IPS-15b (cell line): ENCODE measurements at regions not wholly inside any gene's neighbourhood (a gene's known extent, or its start where the extent isn't known, plus 50 kb on each side); places are given as distances from the start of the nearest gene placed in this dataset.

Experiments used
- H3K27me3 ChIP-seq: one replicate; pipeline ENCODE4 v1.6.1; 2013; ENCODE audit warnings: low read length; ENCODE audit not compliant: control insufficient read depth, insufficient read depth
- H3K36me3 ChIP-seq: one replicate; pipeline ENCODE4 v1.6.1; 2013; ENCODE audit warnings: low read length; ENCODE audit not compliant: control insufficient read depth, insufficient read depth
- H3K4me1 ChIP-seq: one replicate; pipeline ENCODE4 v1.6.1; 2013; ENCODE audit warnings: mild to moderate bottlenecking, low read length; ENCODE audit not compliant: control insufficient read depth, insufficient read depth
- H3K4me3 ChIP-seq: one replicate; pipeline ENCODE4 v1.5.1; 2013; ENCODE audit warnings: low read depth, low read length
- H3K9ac ChIP-seq: one replicate; pipeline ENCODE4 v1.6.1; 2013; ENCODE audit warnings: low read depth, mild to moderate bottlenecking, low read length
- H3K9me3 ChIP-seq: one replicate; pipeline ENCODE4 v1.6.1; 2013; ENCODE audit warnings: mild to moderate bottlenecking, low read length; ENCODE audit not compliant: control insufficient read depth, insufficient read depth

DNA sequence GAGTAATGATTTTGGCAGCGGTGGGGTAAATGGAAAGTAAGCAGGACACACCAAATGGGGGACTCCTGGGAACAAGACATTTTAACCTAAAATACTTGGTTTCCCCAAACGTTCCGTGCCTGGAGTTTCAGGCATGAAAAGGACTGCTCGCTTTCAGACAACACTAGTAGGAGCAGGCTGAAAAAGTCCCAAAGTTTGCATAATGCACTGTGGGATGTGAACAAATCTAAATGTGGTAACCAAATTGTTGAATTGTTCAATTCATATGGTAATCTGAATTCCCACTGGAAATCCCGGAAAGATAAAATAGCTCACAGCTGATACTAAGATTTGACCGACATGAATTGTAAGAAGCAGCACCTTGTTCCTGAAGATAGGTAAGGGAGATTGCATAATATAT lies 467.2 kb upstream of the ARGLU1 start:
- Histone ChIP-seq H3K4me1 (peaks cover 3% of the 10 kb centered on the region), H3K27me3 (no peaks in the 10 kb centered on the region), H3K9me3 (no peaks in the 10 kb centered on the region), H3K9ac (no peak overlapping the region), H3K4me3 (no peak overlapping the region), H3K36me3 (no peaks in the 10 kb centered on the region)

DNA sequence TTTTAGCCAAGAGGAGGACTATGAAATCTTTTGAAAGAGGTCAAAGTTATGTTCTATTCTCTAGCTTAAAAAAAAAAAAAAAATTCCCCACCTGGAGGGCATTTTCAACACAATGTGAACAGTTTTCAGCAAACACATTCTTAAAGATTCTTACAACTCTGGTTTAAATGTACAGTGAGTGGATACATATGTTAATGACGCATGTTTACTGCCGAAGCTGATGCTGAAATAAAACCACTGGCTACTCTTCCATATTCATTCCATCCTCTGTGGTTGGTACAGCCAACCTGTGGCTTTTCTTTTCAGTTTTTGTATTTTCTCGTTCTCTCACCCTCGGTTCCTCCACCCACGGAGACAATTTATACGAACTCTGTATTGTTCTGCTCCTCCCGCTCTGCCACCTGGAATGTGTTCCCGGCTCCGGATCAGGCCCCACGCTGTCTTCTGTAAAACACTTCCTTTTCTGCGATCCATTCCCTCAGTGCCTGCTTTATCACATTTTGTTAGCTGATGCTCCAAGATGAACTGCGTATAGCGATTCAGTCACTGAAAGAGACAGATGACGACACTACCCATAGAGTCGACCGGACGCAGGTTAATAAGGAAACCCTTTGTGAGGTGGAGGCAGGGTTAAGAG lies 466.4 kb upstream of the ARGLU1 start:
- H3K9me3 ChIP-seq, result no peaks in the 10 kb centered on the region
- peaks cover 3% of the 10 kb centered on the region for H3K4me1 ChIP-seq
- H3K4me3 ChIP-seq, result no peak overlapping the region
- no peaks in the 10 kb centered on the region for H3K36me3 ChIP-seq
- no peaks in the 10 kb centered on the region for H3K27me3 ChIP-seq
- no peak overlapping the region for H3K9ac ChIP-seq

DNA sequence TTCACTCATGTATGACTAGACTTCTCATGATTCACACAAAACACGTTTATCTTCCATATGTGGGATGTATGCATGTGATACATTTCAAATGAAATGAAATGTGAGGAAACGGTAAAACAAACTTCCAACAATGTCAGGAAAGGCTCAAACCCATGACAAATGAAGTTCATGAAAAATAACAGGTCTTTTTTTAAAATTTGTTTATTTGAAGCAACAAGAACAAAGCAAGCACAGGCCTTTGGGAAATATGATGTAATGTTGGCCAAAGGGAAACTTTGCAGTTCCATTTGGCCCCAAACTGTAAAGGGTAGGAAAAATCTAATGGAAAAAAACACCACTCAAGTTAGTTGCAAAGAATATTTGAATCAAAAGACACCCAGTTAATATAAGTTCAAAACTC lies 463.8 kb upstream of the ARGLU1 start:
- Histone ChIP-seq H3K9ac (no peak overlapping the region), H3K4me1 (peaks cover 3% of the 10 kb centered on the region), H3K9me3 (no peaks in the 10 kb centered on the region), H3K27me3 (no peaks in the 10 kb centered on the region), H3K36me3 (no peaks in the 10 kb centered on the region), H3K4me3 (no peak overlapping the region)

DNA sequence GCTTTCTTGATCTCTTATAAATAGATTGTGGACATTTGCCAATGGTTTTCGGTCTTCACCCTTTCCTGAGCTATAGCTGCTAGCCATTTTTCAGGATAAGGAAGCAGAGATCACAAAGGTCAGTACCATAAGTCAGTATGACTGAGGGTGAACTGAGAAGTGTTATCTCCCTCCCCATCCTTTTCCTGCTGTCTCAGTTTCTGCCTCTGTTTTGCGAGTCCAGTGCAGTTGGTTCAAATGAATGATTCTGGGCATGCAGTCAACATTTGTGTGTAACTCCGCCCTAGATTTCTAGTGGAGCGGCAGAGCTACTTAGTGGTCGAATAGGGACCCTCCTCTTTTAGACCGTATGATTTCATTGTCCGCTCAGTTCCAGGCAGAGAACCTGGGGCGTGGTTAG lies 460.8 kb upstream of the ARGLU1 start:
- H3K4me3 ChIP-seq, result no peak overlapping the region
- no peaks in the 10 kb centered on the region for H3K36me3 ChIP-seq
- no peak overlapping the region for H3K9ac ChIP-seq
- no peaks in the 10 kb centered on the region for H3K9me3 ChIP-seq
- H3K27me3 ChIP-seq, result no peaks in the 10 kb centered on the region
- no peaks in the 10 kb centered on the region for H3K4me1 ChIP-seq

GRCh38 chr13:107025991-107026390 lies 458.1 kb upstream of the ARGLU1 start:
- H3K9me3 ChIP-seq, result no peaks in the 10 kb centered on the region
- H3K27me3 ChIP-seq, result no peaks in the 10 kb centered on the region
- H3K36me3 ChIP-seq, result no peaks in the 10 kb centered on the region
- H3K4me3 ChIP-seq, result no peak overlapping the region
- no peak overlapping the region for H3K9ac ChIP-seq
- no peaks in the 10 kb centered on the region for H3K4me1 ChIP-seq

GRCh38 chr13:107023335-107023734 lies 455.4 kb upstream of the ARGLU1 start:
- H3K36me3 ChIP-seq, result no peaks in the 10 kb centered on the region
- no peak overlapping the region for H3K4me3 ChIP-seq
- no peaks in the 10 kb centered on the region for H3K4me1 ChIP-seq
- no peaks in the 10 kb centered on the region for H3K9me3 ChIP-seq
- no peak overlapping the region for H3K9ac ChIP-seq
- H3K27me3 ChIP-seq, result no peaks in the 10 kb centered on the region

GRCh38 chr13:107020393-107020792 lies 452.5 kb upstream of the ARGLU1 start:
- no peaks in the 10 kb centered on the region for H3K9me3 ChIP-seq
- H3K4me3 ChIP-seq, result no peak overlapping the region
- no peaks in the 10 kb centered on the region for H3K4me1 ChIP-seq
- H3K9ac ChIP-seq, result no peak overlapping the region
- H3K27me3 ChIP-seq, result no peaks in the 10 kb centered on the region
- H3K36me3 ChIP-seq, result no peaks in the 10 kb centered on the region

- Histone ChIP-seq H3K27me3 (no peaks in the 10 kb centered on the region), H3K36me3 (no peaks in the 10 kb centered on the region), H3K4me1 (no peaks in the 10 kb centered on the region), H3K9ac (no peak overlapping the region), H3K9me3 (no peaks in the 10 kb centered on the region), H3K4me3 (no peak overlapping the region)
Observed at GRCh38 chr13:107018285-107018684, 450.3 kb upstream of the ARGLU1 start.

GRCh38 chr13:107006661-107007060 lies 438.7 kb upstream of the ARGLU1 start:
- Histone ChIP-seq H3K4me3 (no peak overlapping the region), H3K9ac (no peak overlapping the region), H3K9me3 (no peaks in the 10 kb centered on the region), H3K4me1 (no peaks in the 10 kb centered on the region), H3K36me3 (no peaks in the 10 kb centered on the region), H3K27me3 (no peaks in the 10 kb centered on the region)

DNA sequence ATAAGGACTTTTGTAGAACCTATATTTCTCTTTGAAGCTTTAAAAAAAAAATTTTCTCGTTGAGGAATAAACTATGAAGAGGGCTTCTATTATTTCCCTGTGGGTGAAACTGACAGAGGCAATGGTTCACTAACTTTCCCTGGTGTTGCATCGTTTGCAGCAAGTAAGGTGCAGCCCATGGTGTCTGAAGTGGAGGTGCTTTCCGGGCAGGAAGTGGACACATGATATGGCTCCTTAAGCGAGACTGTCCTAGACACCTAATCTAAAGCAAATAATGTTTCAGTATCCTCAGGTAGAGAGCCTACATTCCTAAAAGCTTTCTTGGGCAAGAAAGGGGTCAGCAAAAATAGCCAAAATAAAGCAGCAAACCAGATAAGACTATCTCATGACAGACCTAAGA lies 437.6 kb upstream of the ARGLU1 start:
- Histone ChIP-seq H3K9me3 (no peaks in the 10 kb centered on the region), H3K4me1 (no peaks in the 10 kb centered on the region), H3K9ac (no peak overlapping the region), H3K27me3 (no peaks in the 10 kb centered on the region), H3K4me3 (no peak overlapping the region), H3K36me3 (no peaks in the 10 kb centered on the region)

- Histone ChIP-seq H3K27me3 (no peaks in the 10 kb centered on the region), H3K4me1 (no peaks in the 10 kb centered on the region), H3K9me3 (no peaks in the 10 kb centered on the region), H3K4me3 (no peak overlapping the region), H3K9ac (no peak overlapping the region), H3K36me3 (no peaks in the 10 kb centered on the region)
Observed at GRCh38 chr13:107003911-107004310, 436.0 kb upstream of the ARGLU1 start.

GRCh38 chr13:106998664-106999063 lies 430.7 kb upstream of the ARGLU1 start:
- Histone ChIP-seq H3K4me3 (no peak overlapping the region), H3K9ac (no peak overlapping the region), H3K4me1 (no peaks in the 10 kb centered on the region), H3K9me3 (no peaks in the 10 kb centered on the region), H3K27me3 (no peaks in the 10 kb centered on the region), H3K36me3 (no peaks in the 10 kb centered on the region)
